SK-N-SH (cell line): ENCODE measurements at regions not wholly inside any gene's neighbourhood (a gene's known extent, or its start where the extent isn't known, plus 50 kb on each side); places are given as distances from the start of the nearest gene placed in this dataset.

ENCODE experiments used
- RCOR1 ChIP-seq: fragments of 150-350 bp; IDR thresholded peaks from 2 replicates; pipeline ENCODE4 v1.6.1; 2017; ENCODE audit warnings: antibody characterized with exemption, low read length
- YY1 ChIP-seq: IDR thresholded peaks from 2 replicates; pipeline ENCODE4 v1.4.0; 2012; ENCODE audit warnings: low read depth, mild to moderate bottlenecking
- TF ChIP-seq, protein P1 (sequence below): fragments of 200-600 bp; sonication (generic); IDR thresholded peaks from 2 replicates; pipeline ENCODE4 v1.6.1; 2017; ENCODE audit warnings: antibody characterized with exemption, mild to moderate bottlenecking, moderate library complexity

DNA sequence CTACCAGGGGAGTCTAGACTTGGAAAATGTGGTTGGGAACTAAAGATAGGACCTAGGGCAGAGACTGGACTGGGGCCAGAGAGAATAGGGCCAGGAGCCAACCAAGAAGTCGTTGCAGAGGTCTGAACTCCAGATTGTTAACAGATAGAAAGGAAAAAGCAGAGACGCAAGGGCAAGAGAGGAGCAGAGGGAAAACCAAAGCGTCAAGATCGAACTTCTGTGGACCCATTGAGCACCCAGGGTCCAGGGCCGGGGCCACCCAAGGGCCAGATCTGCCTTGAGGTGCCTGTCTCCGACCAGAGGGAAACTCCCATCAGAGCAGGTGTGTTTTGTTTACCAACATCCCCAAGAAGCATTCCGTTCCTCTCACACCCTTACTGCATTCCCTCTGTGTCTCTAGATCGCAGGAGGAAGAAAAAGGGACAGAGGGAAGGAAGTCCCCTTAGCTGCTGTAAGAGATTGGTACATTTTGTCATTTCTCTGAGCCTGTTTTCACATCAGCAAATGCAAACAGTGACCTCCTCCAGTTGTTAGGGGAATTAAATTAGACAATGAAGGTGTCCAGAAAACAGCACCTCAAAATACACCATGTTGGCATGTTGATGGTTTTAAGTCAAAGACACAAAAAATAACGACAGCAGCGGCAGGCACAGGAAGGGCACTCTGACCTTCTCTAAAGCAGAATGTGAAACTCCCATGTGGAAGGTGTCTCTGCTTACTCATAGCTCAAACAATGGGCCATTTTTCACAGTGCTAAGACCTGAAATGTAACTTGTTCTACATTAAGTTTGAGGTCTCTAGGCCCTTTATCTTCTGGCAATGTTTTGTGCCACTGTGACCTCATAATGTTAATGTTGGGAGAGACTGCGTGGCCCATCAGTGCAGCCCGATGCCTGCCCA, 105.8 kb upstream of the RAB4A start:
- TF ChIP-seq YY1, result no peak
- TF ChIP-seq, protein P1, sequence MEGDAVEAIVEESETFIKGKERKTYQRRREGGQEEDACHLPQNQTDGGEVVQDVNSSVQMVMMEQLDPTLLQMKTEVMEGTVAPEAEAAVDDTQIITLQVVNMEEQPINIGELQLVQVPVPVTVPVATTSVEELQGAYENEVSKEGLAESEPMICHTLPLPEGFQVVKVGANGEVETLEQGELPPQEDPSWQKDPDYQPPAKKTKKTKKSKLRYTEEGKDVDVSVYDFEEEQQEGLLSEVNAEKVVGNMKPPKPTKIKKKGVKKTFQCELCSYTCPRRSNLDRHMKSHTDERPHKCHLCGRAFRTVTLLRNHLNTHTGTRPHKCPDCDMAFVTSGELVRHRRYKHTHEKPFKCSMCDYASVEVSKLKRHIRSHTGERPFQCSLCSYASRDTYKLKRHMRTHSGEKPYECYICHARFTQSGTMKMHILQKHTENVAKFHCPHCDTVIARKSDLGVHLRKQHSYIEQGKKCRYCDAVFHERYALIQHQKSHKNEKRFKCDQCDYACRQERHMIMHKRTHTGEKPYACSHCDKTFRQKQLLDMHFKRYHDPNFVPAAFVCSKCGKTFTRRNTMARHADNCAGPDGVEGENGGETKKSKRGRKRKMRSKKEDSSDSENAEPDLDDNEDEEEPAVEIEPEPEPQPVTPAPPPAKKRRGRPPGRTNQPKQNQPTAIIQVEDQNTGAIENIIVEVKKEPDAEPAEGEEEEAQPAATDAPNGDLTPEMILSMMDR, result no peak
- no peak for TF ChIP-seq RCOR1
